ENCODE measurements at regions not wholly inside any gene's neighbourhood (a gene's known extent, or its start where the extent isn't known, plus 50 kb on each side); places are given as distances from the start of the nearest gene placed in this dataset.

- Histone ChIP-seq H3K23ac (ENCODE audit: low read depth, low read length, poor library complexity) (no peak overlapping the region), H3K4me1 (ENCODE audit: control insufficient read depth in 2 of 2, insufficient read depth in 1 of 2, low read depth in 1 of 2, low read length in 2 of 2) (no peaks in the 10 kb centered on the region), H3K4ac (ENCODE audit: low read length) (no peak overlapping the region), H4K91ac (ENCODE audit: low read depth, low read length, poor library complexity) (no peak overlapping the region), H2BK12ac (ENCODE audit: low read length) (no peak overlapping the region), H2BK15ac (ENCODE audit: low read length) (no peak overlapping the region), H3K27ac (replicated peaks; ENCODE audit: low read length) (no peak overlapping the region), H2BK120ac (ENCODE audit: low read depth, low read length) (no peak overlapping the region), H3K36me3 (replicated peaks in 1 of 2; ENCODE audit: control insufficient read depth in 2 of 2, insufficient read depth in 2 of 2, low read length in 2 of 2) (no peaks in the 10 kb centered on the region), H3K4me3 (ENCODE audit: low read length in 2 of 2) (no peak overlapping the region), H2AK5ac (ENCODE audit: low read depth, low read length) (no peak overlapping the region), H3K9ac (ENCODE audit: low read depth, low read length, poor library complexity) (no peak overlapping the region), H3K9me3 (replicated peaks in 1 of 2; ENCODE audit: control insufficient read depth in 2 of 2, insufficient read depth in 1 of 2, low read depth in 1 of 2, low read length in 2 of 2) (no peaks in the 10 kb centered on the region), H3K27me3 (ENCODE audit: control insufficient read depth in 3 of 3, insufficient read depth in 3 of 3, low read depth in 1 of 3, low read length in 3 of 3) (no peaks in the 10 kb centered on the region), H2AFZ (ENCODE audit: low read length) (no peak overlapping the region), H3K14ac (ENCODE audit: low read length) (no peak overlapping the region), H4K8ac (ENCODE audit: low read depth, low read length) (no peak overlapping the region), H3K4me2 (ENCODE audit: insufficient read depth, low read length, poor library complexity, severe bottlenecking) (no peak overlapping the region), H3K79me1 (ENCODE audit: low read depth, low read length) (no peaks in the 10 kb centered on the region), H2BK5ac (ENCODE audit: low read length) (no peak overlapping the region), H3K18ac (ENCODE audit: low read length) (no peak overlapping the region)
- DNase-seq (ENCODE audit: low spot score): no peak
These were observed 882.6 kb upstream of the GRIA3 start for GRCh38 chrX:122301491-122301890.

GRCh38 chrX:122303761-122304160, 880.3 kb upstream of the GRIA3 start:
- H2AFZ ChIP-seq (ENCODE audit: low read length): no peak overlapping the region
- no peak overlapping the region for H4K8ac ChIP-seq (ENCODE audit: low read depth, low read length)
- no peaks in the 10 kb centered on the region for H3K9me3 ChIP-seq (replicated peaks in 1 of 2; ENCODE audit: control insufficient read depth in 2 of 2, insufficient read depth in 1 of 2, low read depth in 1 of 2, low read length in 2 of 2)
- H2BK120ac ChIP-seq (ENCODE audit: low read depth, low read length): no peak overlapping the region
- no peak overlapping the region for H4K91ac ChIP-seq (ENCODE audit: low read depth, low read length, poor library complexity)
- H3K27me3 ChIP-seq (ENCODE audit: control insufficient read depth in 3 of 3, insufficient read depth in 3 of 3, low read depth in 1 of 3, low read length in 3 of 3): no peaks in the 10 kb centered on the region
- H3K4ac ChIP-seq (ENCODE audit: low read length): no peak overlapping the region
- no peak overlapping the region for H3K18ac ChIP-seq (ENCODE audit: low read length)
- no peak overlapping the region for H3K23ac ChIP-seq (ENCODE audit: low read depth, low read length, poor library complexity)
- no peak overlapping the region for H3K27ac ChIP-seq (replicated peaks; ENCODE audit: low read length)
- H3K9ac ChIP-seq (ENCODE audit: low read depth, low read length, poor library complexity): no peak overlapping the region
- no peak overlapping the region for H3K4me3 ChIP-seq (ENCODE audit: low read length in 2 of 2)
- H2BK5ac ChIP-seq (ENCODE audit: low read length): no peak overlapping the region
- H3K79me1 ChIP-seq (ENCODE audit: low read depth, low read length): no peaks in the 10 kb centered on the region
- no peak for DNase-seq (ENCODE audit: low spot score)
- H2BK15ac ChIP-seq (ENCODE audit: low read length): no peak overlapping the region
- no peak overlapping the region for H3K14ac ChIP-seq (ENCODE audit: low read length)
- H3K4me2 ChIP-seq (ENCODE audit: insufficient read depth, low read length, poor library complexity, severe bottlenecking): no peak overlapping the region
- H3K36me3 ChIP-seq (replicated peaks in 1 of 2; ENCODE audit: control insufficient read depth in 2 of 2, insufficient read depth in 2 of 2, low read length in 2 of 2): no peaks in the 10 kb centered on the region
- no peak overlapping the region for H2BK12ac ChIP-seq (ENCODE audit: low read length)
- no peak overlapping the region for H2AK5ac ChIP-seq (ENCODE audit: low read depth, low read length)
- H3K4me1 ChIP-seq (ENCODE audit: control insufficient read depth in 2 of 2, insufficient read depth in 1 of 2, low read depth in 1 of 2, low read length in 2 of 2): no peaks in the 10 kb centered on the region

- Histone ChIP-seq H3K18ac (ENCODE audit: low read length) (no peak overlapping the region), H3K27me3 (ENCODE audit: control insufficient read depth in 3 of 3, insufficient read depth in 3 of 3, low read depth in 1 of 3, low read length in 3 of 3) (no peaks in the 10 kb centered on the region)
These were observed 839.3 kb upstream of the GRIA3 start for GRCh38 chrX:122344816-122345215.

GRCh38 chrX:122363112-122363795, 820.8 kb upstream of the GRIA3 start:
- no peak overlapping the region for H3K23ac ChIP-seq (ENCODE audit: low read depth, low read length, poor library complexity)
- peaks cover 0 to 2% of the 10 kb centered on the region in 2 donors for H3K4me1 ChIP-seq (ENCODE audit: control insufficient read depth in 2 of 2, insufficient read depth in 1 of 2, low read depth in 1 of 2, low read length in 2 of 2)
- no peaks in the 10 kb centered on the region for H3K9me3 ChIP-seq (replicated peaks in 1 of 2; ENCODE audit: control insufficient read depth in 2 of 2, insufficient read depth in 1 of 2, low read depth in 1 of 2, low read length in 2 of 2)
- no peak overlapping the region for H2AFZ ChIP-seq (ENCODE audit: low read length)
- no peak overlapping the region for H3K18ac ChIP-seq (ENCODE audit: low read length)
- H3K9ac ChIP-seq (ENCODE audit: low read depth, low read length, poor library complexity): no peak overlapping the region
- no peak overlapping the region for H3K27ac ChIP-seq (replicated peaks; ENCODE audit: low read length)
- no peak for DNase-seq (ENCODE audit: low spot score)
- no peak overlapping the region for H3K4ac ChIP-seq (ENCODE audit: low read length)
- H2BK12ac ChIP-seq (ENCODE audit: low read length): no peak overlapping the region
- H2BK15ac ChIP-seq (ENCODE audit: low read length): no peak overlapping the region
- no peak overlapping the region for H2BK120ac ChIP-seq (ENCODE audit: low read depth, low read length)
- no peak overlapping the region for H3K14ac ChIP-seq (ENCODE audit: low read length)
- no peak overlapping the region for H3K4me3 ChIP-seq (ENCODE audit: low read length in 2 of 2)
- no CpG with 5 or more reads among the region's 9 CpGs for WGBS, 2 donors (ENCODE audit: extremely low coverage in 2 of 2, insufficient read length in 2 of 2, insufficient replicate concordance in 1 of 2)
- no peak overlapping the region for H2AK5ac ChIP-seq (ENCODE audit: low read depth, low read length)
- H3K36me3 ChIP-seq (replicated peaks in 1 of 2; ENCODE audit: control insufficient read depth in 2 of 2, insufficient read depth in 2 of 2, low read length in 2 of 2): no peaks in the 10 kb centered on the region
- no peaks in the 10 kb centered on the region for H3K79me1 ChIP-seq (ENCODE audit: low read depth, low read length)
- H4K8ac ChIP-seq (ENCODE audit: low read depth, low read length): no peak overlapping the region
- no peak overlapping the region for H3K4me2 ChIP-seq (ENCODE audit: insufficient read depth, low read length, poor library complexity, severe bottlenecking)
- H3K27me3 ChIP-seq (ENCODE audit: control insufficient read depth in 3 of 3, insufficient read depth in 3 of 3, low read depth in 1 of 3, low read length in 3 of 3): no peaks in the 10 kb centered on the region
- no peak overlapping the region for H4K91ac ChIP-seq (ENCODE audit: low read depth, low read length, poor library complexity)
- no peak overlapping the region for H2BK5ac ChIP-seq (ENCODE audit: low read length)

More at GRCh38 chrX:122344816-122345215, 839.3 kb upstream of the GRIA3 start:
- Histone ChIP-seq H2AFZ (ENCODE audit: low read length) (no peak overlapping the region), H2AK5ac (ENCODE audit: low read depth, low read length) (no peak overlapping the region), H4K8ac (ENCODE audit: low read depth, low read length) (no peak overlapping the region), H3K14ac (ENCODE audit: low read length) (no peak overlapping the region), H3K9ac (ENCODE audit: low read depth, low read length, poor library complexity) (no peak overlapping the region), H2BK15ac (ENCODE audit: low read length) (no peak overlapping the region), H3K27ac (replicated peaks; ENCODE audit: low read length) (no peak overlapping the region), H3K4me3 (ENCODE audit: low read length in 2 of 2) (no peak overlapping the region), H3K4ac (ENCODE audit: low read length) (no peak overlapping the region), H3K4me1 (ENCODE audit: control insufficient read depth in 2 of 2, insufficient read depth in 1 of 2, low read depth in 1 of 2, low read length in 2 of 2) (no peaks in the 10 kb centered on the region), H3K36me3 (replicated peaks in 1 of 2; ENCODE audit: control insufficient read depth in 2 of 2, insufficient read depth in 2 of 2, low read length in 2 of 2) (no peaks in the 10 kb centered on the region), H2BK12ac (ENCODE audit: low read length) (no peak overlapping the region), H3K79me1 (ENCODE audit: low read depth, low read length) (no peaks in the 10 kb centered on the region), H3K9me3 (replicated peaks in 1 of 2; ENCODE audit: control insufficient read depth in 2 of 2, insufficient read depth in 1 of 2, low read depth in 1 of 2, low read length in 2 of 2) (no peaks in the 10 kb centered on the region), H2BK5ac (ENCODE audit: low read length) (no peak overlapping the region), H4K91ac (ENCODE audit: low read depth, low read length, poor library complexity) (no peak overlapping the region), H3K23ac (ENCODE audit: low read depth, low read length, poor library complexity) (no peak overlapping the region), H2BK120ac (ENCODE audit: low read depth, low read length) (no peak overlapping the region), H3K4me2 (ENCODE audit: insufficient read depth, low read length, poor library complexity, severe bottlenecking) (no peak overlapping the region)
- DNase-seq (ENCODE audit: low spot score): no peak
- no CpG with 5 or more reads among the region's 3 CpGs for WGBS, 2 donors (ENCODE audit: extremely low coverage in 2 of 2, insufficient read length in 2 of 2, insufficient replicate concordance in 1 of 2)
